ENCODE measurements at regions not wholly inside any gene's neighbourhood (a gene's known extent, or its start where the extent isn't known, plus 50 kb on each side); places are given as distances from the start of the nearest gene placed in this dataset.

GRCh38 chr6:14743144-14743473 lies 502.8 kb upstream of the JARID2 start:
- peak overlapping the region; percentile 100 for H3K27ac ChIP-seq (ENCODE audit: low read depth, low read length)
- peak overlapping the region; percentile 91 for H3K9ac ChIP-seq (ENCODE audit: low read length)
- Mint-ChIP-seq H3K9me3 (ENCODE audit: unreplicated experiment) (no peaks in the 10 kb centered on the region), H3K27me3 (ENCODE audit: low read depth, unreplicated experiment) (no peaks in the 10 kb centered on the region), H3K4me1 (ENCODE audit: low read depth, unreplicated experiment) (peaks cover 18% of the 10 kb centered on the region), H3K4me3 (ENCODE audit: unreplicated experiment) (peak overlapping the region; percentile 51), H3K27ac (ENCODE audit: unreplicated experiment) (peak overlapping the region; percentile 100), H3K36me3 (ENCODE audit: low read depth, unreplicated experiment) (peaks cover 4% of the 10 kb centered on the region)
- H3K27me3 ChIP-seq (ENCODE audit: insufficient read depth, low read length), result no peaks in the 10 kb centered on the region
- no peak for DNase-seq (ENCODE audit: low read depth)
- H3K36me3 ChIP-seq (ENCODE audit: insufficient read depth, low read length), result no peaks in the 10 kb centered on the region
- peaks cover 22% of the 10 kb centered on the region for H3K4me1 ChIP-seq (ENCODE audit: insufficient read depth, low read length)
- TF ChIP-seq EZH2 (IDR thresholded peaks at IDR 0.05; ENCODE audit: insufficient read depth, low read length) (no peak), CTCF (IDR thresholded peaks at IDR 0.05; ENCODE audit: insufficient read depth, low read depth, low read length) (no peak)
- no peaks in the 10 kb centered on the region for H3K79me2 ChIP-seq (ENCODE audit: insufficient read depth, low read length)
- H3K9me3 ChIP-seq (ENCODE audit: insufficient read depth, low read depth, low read length), result no peaks in the 10 kb centered on the region
- peak overlapping the region; percentile 6 for H3K4me3 ChIP-seq (ENCODE audit: insufficient read depth, low read depth, low read length)
- H4K20me1 ChIP-seq (ENCODE audit: insufficient read depth, low read length), result no peaks in the 10 kb centered on the region
- peak overlapping the region; percentile 73 for H3K4me2 ChIP-seq (ENCODE audit: low read length)
- no peak overlapping the region for H2AFZ ChIP-seq (ENCODE audit: low read depth, low read length)
- FAIRE-seq, result no peak

DNA sequence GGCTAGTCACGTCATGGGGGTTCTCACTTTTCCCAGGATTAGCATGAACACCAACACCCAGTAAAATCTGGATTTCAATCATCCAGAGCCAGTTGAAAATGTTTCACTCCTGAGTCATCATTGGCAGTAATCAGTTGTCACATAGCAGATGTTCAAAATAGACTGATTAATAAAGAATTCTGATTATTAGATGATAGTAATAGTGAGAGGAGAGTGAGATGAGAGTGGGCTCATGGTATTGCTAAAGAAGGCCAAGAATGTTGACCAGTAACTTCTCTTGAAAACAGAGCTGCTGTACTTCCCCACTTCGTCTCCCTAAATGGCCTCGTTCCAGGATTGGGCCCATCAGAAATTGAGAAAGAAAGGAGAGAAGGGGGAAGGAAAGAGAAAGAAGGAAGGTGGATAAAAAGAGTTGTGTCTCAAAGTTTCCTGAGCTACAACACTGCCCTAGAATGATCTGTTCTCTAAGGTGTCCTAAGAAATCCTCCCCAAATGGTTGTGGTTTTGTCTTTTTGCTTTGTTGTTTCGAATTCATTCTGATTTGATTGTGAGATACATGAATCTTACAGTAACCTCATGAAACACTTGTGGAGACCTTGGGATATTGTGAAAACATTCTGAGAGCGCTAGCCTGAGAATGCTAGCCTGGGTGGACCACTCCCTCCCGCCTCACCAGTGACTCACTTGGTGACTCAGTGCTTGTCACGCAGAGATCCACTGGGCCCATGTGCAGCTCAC lies 502.2 kb upstream of the JARID2 start:
- Histone ChIP-seq H3K4me1 (ENCODE audit: insufficient read depth, low read length) (peaks cover 22% of the 10 kb centered on the region), H3K9ac (ENCODE audit: low read length) (peak overlapping the region; percentile 91), H3K79me2 (ENCODE audit: insufficient read depth, low read length) (no peaks in the 10 kb centered on the region), H4K20me1 (ENCODE audit: insufficient read depth, low read length) (no peaks in the 10 kb centered on the region), H3K27ac (ENCODE audit: low read depth, low read length) (peak overlapping the region; percentile 100), H3K4me3 (ENCODE audit: insufficient read depth, low read depth, low read length) (peak overlapping the region; percentile 9), H3K4me2 (ENCODE audit: low read length) (peak overlapping the region; percentile 73), H3K27me3 (ENCODE audit: insufficient read depth, low read length) (no peaks in the 10 kb centered on the region), H2AFZ (ENCODE audit: low read depth, low read length) (no peak overlapping the region), H3K36me3 (ENCODE audit: insufficient read depth, low read length) (no peaks in the 10 kb centered on the region), H3K9me3 (ENCODE audit: insufficient read depth, low read depth, low read length) (no peaks in the 10 kb centered on the region)
- DNase-seq (ENCODE audit: low read depth) (peak; percentile 99), FAIRE-seq (peak; percentile 99)
- H3K4me3 Mint-ChIP-seq (ENCODE audit: unreplicated experiment), result peak overlapping the region; percentile 51
- H3K27ac Mint-ChIP-seq (ENCODE audit: unreplicated experiment), result peak overlapping the region; percentile 100
- no peak for TF ChIP-seq EZH2 (IDR thresholded peaks at IDR 0.05; ENCODE audit: insufficient read depth, low read length)
- no peak for TF ChIP-seq CTCF (IDR thresholded peaks at IDR 0.05; ENCODE audit: insufficient read depth, low read depth, low read length)
- H3K36me3 Mint-ChIP-seq (ENCODE audit: low read depth, unreplicated experiment), result peaks cover 4% of the 10 kb centered on the region
- H3K4me1 Mint-ChIP-seq (ENCODE audit: low read depth, unreplicated experiment), result peaks cover 18% of the 10 kb centered on the region
- H3K27me3 Mint-ChIP-seq (ENCODE audit: low read depth, unreplicated experiment), result no peaks in the 10 kb centered on the region
- H3K9me3 Mint-ChIP-seq (ENCODE audit: unreplicated experiment), result no peaks in the 10 kb centered on the region

- Histone ChIP-seq H4K20me1 (ENCODE audit: insufficient read depth, low read length) (no peaks in the 10 kb centered on the region), H3K9me3 (ENCODE audit: insufficient read depth, low read depth, low read length) (no peaks in the 10 kb centered on the region), H2AFZ (ENCODE audit: low read depth, low read length) (no peak overlapping the region), H3K4me1 (ENCODE audit: insufficient read depth, low read length) (peaks cover 22% of the 10 kb centered on the region), H3K9ac (ENCODE audit: low read length) (peak overlapping the region; percentile 91), H3K79me2 (ENCODE audit: insufficient read depth, low read length) (no peaks in the 10 kb centered on the region), H3K4me3 (ENCODE audit: insufficient read depth, low read depth, low read length) (no peak overlapping the region), H3K4me2 (ENCODE audit: low read length) (peak overlapping the region; percentile 73), H3K27me3 (ENCODE audit: insufficient read depth, low read length) (no peaks in the 10 kb centered on the region), H3K36me3 (ENCODE audit: insufficient read depth, low read length) (no peaks in the 10 kb centered on the region), H3K27ac (ENCODE audit: low read depth, low read length) (peak overlapping the region; percentile 100)
- Mint-ChIP-seq H3K4me3 (ENCODE audit: unreplicated experiment) (no peak overlapping the region), H3K27me3 (ENCODE audit: low read depth, unreplicated experiment) (no peaks in the 10 kb centered on the region), H3K36me3 (ENCODE audit: low read depth, unreplicated experiment) (peaks cover 2% of the 10 kb centered on the region), H3K4me1 (ENCODE audit: low read depth, unreplicated experiment) (peaks cover 22% of the 10 kb centered on the region), H3K9me3 (ENCODE audit: unreplicated experiment) (no peaks in the 10 kb centered on the region), H3K27ac (ENCODE audit: unreplicated experiment) (peak overlapping the region; percentile 100)
- DNase-seq (ENCODE audit: low read depth) (no peak), FAIRE-seq (no peak)
- TF ChIP-seq EZH2 (IDR thresholded peaks at IDR 0.05; ENCODE audit: insufficient read depth, low read length) (no peak), CTCF (IDR thresholded peaks at IDR 0.05; ENCODE audit: insufficient read depth, low read depth, low read length) (no peak)
Observed at GRCh38 chr6:14744212-14744556, 501.7 kb upstream of the JARID2 start.
